Progenitor cell of endocrine pancreas (in vitro differentiated cells): ENCODE measurements at regions not wholly inside any gene's neighbourhood (a gene's known extent, or its start where the extent isn't known, plus 50 kb on each side); places are given as distances from the start of the nearest gene placed in this dataset.

Experiments
- DNase-seq: peaks from one replicate; pipeline ENCODE4 v3.0.0; 2021; ENCODE audit warnings: low spot score; ENCODE audit not compliant: unreplicated experiment
- H3K27ac Mint-ChIP-seq: 2 replicates; pipeline ENCODE4 v1.8.0; 2021; ENCODE audit warnings: mild to moderate bottlenecking, moderate library complexity, mixed read lengths
- H3K27me3 Mint-ChIP-seq: 2 replicates; pipeline ENCODE4 v1.8.0; 2021; ENCODE audit warnings: mixed read lengths
- H3K36me3 Mint-ChIP-seq: 2 replicates; pipeline ENCODE4 v1.8.0; 2022; ENCODE audit warnings: mixed read lengths; ENCODE audit not compliant: insufficient read depth
- H3K4me1 Mint-ChIP-seq: 2 replicates; pipeline ENCODE4 v1.8.0; 2021; ENCODE audit warnings: low read depth, mixed read lengths
- H3K4me3 Mint-ChIP-seq: 2 replicates; pipeline ENCODE4 v1.8.0; 2021; ENCODE audit warnings: low read depth, mild to moderate bottlenecking, moderate library complexity, mixed read lengths
- H3K9me3 Mint-ChIP-seq: 2 replicates; pipeline ENCODE4 v1.8.0; 2021; ENCODE audit warnings: low read depth, mixed read lengths
- CTCF ChIP-seq: fragments of 200-600 bp; sonication (generic); IDR thresholded peaks from one replicate; pipeline ENCODE4 v1.5.0; 2021; ENCODE audit warnings: antibody characterized with exemption, mild to moderate bottlenecking; ENCODE audit not compliant: unreplicated experiment

- DNase-seq, result no peak
- no peaks in the 10 kb centered on the region for H3K9me3 Mint-ChIP-seq
- H3K36me3 Mint-ChIP-seq, result no peaks in the 10 kb centered on the region
- peaks cover 9% of the 10 kb centered on the region for H3K27me3 Mint-ChIP-seq
- TF ChIP-seq CTCF, result no peak
- no peak overlapping the region for H3K4me3 Mint-ChIP-seq
- H3K27ac Mint-ChIP-seq, result no peak overlapping the region
- no peaks in the 10 kb centered on the region for H3K4me1 Mint-ChIP-seq
Measured at GRCh38 chr20:21867353-21867752, 161.9 kb downstream of the PAX1 start.

GRCh38 chr20:21862956-21863355, 157.5 kb downstream of the PAX1 start:
- no peak for TF ChIP-seq CTCF
- DNase-seq, result no peak
- Mint-ChIP-seq H3K4me1 (no peaks in the 10 kb centered on the region), H3K27ac (no peak overlapping the region), H3K27me3 (peaks cover 6% of the 10 kb centered on the region), H3K36me3 (no peaks in the 10 kb centered on the region), H3K9me3 (peaks cover 5% of the 10 kb centered on the region), H3K4me3 (no peak overlapping the region)

- Mint-ChIP-seq H3K4me1 (no peaks in the 10 kb centered on the region), H3K27ac (no peak overlapping the region), H3K27me3 (peaks cover 6% of the 10 kb centered on the region), H3K9me3 (peaks cover 5% of the 10 kb centered on the region), H3K36me3 (no peaks in the 10 kb centered on the region), H3K4me3 (no peak overlapping the region)
- TF ChIP-seq CTCF, result no peak
- no peak for DNase-seq
Measured at GRCh38 chr20:21862259-21862946, 156.9 kb downstream of the PAX1 start.

- Mint-ChIP-seq H3K36me3 (no peaks in the 10 kb centered on the region), H3K27ac (no peak overlapping the region), H3K9me3 (peaks cover 4% of the 10 kb centered on the region), H3K4me3 (no peak overlapping the region), H3K4me1 (peaks cover 7% of the 10 kb centered on the region), H3K27me3 (peaks cover 35% of the 10 kb centered on the region)
- TF ChIP-seq CTCF, result no peak
- DNase-seq, result no peak
Measured at GRCh38 chr20:21840991-21841390, 135.5 kb downstream of the PAX1 start.

- H3K27ac Mint-ChIP-seq, result no peak overlapping the region
- peaks cover 35% of the 10 kb centered on the region for H3K27me3 Mint-ChIP-seq
- DNase-seq, result no peak
- no peak for TF ChIP-seq CTCF
- H3K4me3 Mint-ChIP-seq, result no peak overlapping the region
- H3K36me3 Mint-ChIP-seq, result no peaks in the 10 kb centered on the region
- H3K4me1 Mint-ChIP-seq, result peaks cover 7% of the 10 kb centered on the region
- peaks cover 4% of the 10 kb centered on the region for H3K9me3 Mint-ChIP-seq
Measured at GRCh38 chr20:21839982-21840381, 134.5 kb downstream of the PAX1 start.
